Ecto neural progenitor cell (in vitro differentiated cells): ENCODE measurements at regions not wholly inside any gene's neighbourhood (a gene's known extent, or its start where the extent isn't known, plus 50 kb on each side); places are given as distances from the start of the nearest gene placed in this dataset.
A peak's percentile ranks its signal among the peaks of the same experiment; 100 is the strongest.

Experiments
- DNase-seq: peaks from one replicate; pipeline ENCODE4 v3.0.0-alpha.2; 2018; ENCODE audit warnings: low spot score

DNA sequence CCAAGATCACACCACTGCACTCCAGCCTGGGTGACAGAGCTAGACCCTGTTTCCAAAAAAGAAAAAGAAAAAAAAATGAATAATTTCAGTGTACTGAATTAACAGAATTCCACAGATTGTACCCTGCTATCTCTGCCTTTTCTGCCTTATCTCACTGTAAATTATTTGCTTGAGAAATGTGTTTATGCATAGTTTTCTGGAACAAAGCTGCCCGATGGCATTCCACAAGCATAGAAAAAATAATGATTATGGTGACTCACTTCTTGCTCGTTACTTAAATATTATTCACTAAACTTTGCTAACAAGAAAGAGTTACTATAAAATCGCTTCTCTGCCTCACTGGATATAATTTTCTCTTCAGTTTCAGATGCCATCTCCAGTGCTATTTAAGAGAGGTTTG, 88.7 kb upstream of the FAM169A start:
- no peak for DNase-seq

DNA sequence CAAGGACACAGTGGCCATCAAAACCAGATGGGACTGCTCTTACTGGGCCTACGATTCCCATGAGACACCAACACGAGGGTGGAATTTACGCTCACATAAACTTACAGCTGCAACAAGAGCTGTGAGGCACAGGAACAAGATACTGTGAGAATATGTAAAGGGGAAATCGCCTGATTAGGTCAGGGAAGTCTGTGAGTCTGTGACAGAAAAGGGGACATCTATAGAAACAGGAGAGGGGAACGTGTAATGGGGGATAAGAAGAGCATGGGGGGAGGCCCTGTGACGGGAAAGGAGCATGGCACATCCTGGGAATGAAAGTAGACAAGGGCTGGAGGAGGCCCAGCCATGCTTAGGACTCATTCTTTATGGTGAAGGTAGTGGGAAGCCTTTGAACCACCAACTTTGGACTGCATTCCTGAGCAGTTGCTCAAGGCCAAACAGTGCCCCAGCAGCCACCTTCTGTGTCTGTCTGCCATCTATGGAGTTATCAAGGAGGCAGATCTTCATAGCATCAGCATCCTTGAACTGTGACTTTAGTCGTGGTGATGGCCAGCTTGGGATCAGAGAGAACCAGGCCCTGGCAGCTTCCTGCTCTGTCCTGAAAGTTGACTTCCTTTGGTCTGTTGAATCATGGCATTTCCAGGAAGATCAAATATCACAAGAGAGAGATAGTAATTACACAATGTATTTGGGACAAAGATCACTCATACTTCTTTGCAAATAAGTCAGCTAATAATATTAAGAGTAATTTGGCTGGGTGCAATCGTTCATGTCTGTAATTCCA, 87.9 kb upstream of the FAM169A start:
- DNase-seq = no peak

DNA sequence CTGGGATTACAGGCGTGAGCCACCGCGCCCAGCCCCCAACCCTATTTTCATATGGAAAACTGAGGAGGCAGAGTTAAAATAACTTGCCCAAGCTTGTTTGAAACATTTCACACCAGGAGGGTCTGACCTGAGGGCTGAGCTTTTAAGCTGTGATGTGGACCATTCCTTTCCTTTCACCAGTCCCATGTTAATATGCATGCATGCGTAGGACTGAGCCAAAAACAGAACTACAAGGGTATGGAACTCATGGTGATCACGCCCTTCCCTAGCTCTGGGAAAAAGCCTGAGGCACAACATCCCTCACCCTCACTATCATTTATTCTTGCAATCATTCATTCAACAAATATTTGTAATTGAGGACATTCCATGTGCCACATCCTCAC, 87.4 kb upstream of the FAM169A start:
- no peak for DNase-seq

DNA sequence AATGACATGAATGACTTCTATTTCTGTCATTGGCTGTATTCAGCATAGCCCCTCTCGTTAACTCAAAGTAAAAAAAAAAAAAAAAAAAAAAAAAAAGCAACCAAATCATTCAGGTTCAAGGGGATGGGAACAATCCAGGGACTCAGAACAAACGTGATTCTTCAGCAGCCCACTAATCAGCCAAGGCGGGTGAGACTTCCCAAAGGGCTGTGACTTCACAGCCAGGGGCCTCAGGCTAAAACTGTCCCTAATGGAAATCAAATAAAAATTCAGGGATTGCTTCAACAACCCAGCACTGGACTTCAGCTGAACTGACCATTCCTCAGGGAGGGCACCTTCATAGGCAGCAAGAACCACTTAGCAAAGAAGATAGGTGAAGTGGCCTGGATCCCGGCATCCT, 86.2 kb upstream of the FAM169A start:
- no peak for DNase-seq

DNA sequence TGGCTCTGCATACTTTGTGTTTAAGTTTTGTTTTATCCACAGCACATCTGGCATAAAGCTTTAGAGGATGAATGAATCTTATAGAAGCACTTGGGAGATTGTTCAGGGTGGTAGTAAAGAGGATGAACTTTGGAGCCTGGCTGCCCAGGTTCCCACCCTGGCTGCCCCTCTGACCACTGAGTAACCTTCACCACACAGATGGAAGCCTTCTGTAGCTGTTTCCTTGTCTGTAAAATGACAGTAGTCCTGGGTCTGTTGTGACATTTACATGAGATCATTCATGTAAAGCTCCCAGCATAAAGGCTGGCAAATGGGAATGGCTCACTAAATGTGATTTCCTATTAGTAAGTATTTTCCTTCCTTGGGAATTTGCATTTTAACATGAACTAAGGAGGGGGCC, 85.7 kb upstream of the FAM169A start:
- no peak for DNase-seq

DNA sequence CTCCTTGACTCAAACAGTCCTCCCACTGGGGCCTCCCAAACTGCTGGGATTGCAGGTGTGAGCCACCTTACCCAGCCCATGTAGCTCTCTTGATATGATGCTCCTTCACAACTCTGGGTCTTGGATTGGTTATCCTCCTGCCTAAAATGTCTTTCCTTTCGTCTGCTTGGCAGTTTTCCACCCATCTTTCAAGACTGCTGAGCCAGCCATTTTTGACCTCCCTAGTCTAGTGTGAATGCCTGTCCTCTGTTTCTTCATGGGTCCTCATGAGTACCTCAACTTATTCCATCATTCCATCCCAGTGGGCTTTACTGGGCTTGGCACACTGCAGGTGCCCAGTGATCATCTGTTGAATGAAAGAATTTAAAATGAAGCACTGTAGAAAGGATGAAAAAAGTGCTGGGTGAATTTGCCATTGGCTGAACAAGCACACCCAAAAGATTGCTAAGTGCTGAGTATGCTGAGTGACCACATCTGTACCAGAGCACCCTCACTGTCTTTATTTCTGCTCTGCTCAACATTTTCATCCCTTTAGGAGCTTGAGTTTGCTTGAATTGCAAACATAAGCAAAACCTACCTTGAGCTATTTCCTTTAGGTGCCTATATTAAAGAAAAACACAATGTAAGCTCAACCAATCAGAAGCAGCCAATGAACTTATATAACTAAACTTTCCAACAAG, 84.8 kb upstream of the FAM169A start:
- DNase-seq = no peak

DNA sequence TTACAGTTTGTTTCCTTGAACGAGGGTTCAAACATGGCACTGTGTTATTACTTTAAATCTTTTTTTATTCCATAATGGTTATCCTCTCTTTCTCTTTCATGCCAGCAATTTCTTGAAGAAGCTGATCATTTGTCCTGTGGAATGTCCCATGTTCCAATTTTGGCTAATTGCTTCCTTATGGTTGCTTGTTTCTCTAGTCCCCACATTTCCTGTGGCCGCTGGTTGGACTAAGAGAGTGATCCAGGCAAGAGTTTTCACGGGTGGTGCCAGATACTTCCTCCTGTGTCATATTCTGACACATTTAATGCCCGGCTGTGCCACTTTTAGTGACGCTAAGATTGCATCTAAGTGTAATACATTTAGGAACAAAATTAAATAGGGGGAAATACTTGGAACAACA, 83.8 kb upstream of the FAM169A start:
- DNase-seq = no peak

DNA sequence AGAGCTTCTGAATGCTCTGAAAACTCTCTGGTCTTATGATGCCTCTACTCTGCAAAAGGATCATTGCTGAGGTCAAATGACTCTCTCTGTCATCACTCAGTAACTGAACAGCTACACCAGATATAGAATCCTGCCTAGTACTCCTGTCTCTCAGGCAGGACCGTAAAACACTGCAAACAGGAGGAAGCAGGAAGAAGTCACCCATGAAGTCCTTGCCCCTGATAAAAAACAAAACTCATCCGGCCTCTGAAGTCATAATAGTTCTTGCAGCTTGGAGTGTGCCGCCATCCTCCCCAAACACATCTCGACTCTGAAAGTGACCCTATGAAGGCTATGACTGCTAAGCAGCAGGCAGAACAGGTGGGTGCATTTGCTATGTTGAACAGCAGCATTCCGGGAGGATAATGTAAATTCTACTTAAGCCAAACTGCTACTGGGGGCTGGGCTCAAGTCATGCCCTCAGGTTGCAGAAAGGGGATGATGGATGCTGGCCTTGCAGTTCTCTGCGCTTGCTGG, 81.9 kb upstream of the FAM169A start:
- DNase-seq = no peak

DNA sequence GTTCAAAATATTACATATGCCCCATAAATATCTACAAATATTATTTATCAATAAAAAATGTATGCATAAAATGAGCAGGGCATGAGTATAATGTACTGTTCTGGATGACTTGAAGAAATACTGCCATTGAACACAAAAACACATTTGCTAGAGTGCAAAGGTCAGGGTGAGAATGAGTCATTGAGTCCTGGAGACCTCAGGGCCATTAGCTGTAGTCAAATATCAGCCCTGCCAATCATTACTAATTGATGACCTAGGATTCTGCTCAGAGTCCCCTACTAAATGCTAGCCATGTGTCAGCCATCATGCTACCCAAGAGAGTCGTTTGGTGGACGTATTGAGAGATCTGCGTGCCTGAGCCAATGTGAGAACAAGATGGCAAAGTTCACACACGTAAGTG, 80.3 kb upstream of the FAM169A start:
- no peak for DNase-seq

DNA sequence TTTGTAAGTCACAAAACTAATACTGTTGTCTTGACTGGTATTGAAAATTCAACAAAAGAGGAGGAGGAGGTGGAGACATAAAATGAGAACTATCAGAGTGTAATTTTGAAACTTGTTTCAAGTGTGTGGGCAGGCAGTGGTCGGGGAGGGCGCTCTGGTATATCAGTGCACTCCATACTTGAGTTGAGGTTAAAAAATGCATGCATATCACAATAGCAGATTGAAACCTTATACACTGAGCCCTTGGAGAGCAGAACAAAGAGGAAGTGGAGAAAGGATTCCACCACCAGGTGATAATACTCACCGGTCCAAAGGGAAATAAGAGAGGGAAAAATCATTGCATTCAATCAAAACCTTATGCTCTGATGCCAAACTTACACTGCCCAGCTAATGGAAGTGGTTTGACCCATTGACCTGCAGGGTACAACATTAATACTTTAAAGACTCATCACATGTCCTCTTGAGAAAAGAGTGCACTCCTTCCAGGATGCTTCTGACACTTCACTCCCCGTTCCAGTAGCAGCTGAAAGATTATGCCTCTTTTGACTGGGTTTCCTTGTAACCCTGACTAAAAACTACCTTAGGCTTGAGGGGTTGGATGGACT, 79.5 kb upstream of the FAM169A start:
- no peak for DNase-seq

DNA sequence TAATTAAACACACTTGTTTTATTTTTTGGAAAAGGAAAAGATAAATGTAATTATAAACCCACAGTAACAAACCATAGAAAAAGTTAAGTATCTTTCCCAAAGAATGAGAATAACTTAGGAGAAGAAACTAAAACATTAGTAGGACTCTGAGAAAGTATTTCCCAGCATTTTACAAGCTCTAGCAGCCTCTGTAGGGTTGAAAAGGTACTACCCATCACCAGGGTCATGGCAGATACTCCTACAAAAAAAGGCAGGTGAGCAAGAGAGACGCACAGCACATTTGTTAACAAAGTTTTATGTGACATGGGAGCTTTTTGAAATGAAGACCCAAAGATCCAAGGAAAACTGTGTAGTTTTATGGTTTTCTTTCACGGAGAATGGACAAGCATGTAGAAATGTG, 77.7 kb upstream of the FAM169A start:
- no peak for DNase-seq

DNA sequence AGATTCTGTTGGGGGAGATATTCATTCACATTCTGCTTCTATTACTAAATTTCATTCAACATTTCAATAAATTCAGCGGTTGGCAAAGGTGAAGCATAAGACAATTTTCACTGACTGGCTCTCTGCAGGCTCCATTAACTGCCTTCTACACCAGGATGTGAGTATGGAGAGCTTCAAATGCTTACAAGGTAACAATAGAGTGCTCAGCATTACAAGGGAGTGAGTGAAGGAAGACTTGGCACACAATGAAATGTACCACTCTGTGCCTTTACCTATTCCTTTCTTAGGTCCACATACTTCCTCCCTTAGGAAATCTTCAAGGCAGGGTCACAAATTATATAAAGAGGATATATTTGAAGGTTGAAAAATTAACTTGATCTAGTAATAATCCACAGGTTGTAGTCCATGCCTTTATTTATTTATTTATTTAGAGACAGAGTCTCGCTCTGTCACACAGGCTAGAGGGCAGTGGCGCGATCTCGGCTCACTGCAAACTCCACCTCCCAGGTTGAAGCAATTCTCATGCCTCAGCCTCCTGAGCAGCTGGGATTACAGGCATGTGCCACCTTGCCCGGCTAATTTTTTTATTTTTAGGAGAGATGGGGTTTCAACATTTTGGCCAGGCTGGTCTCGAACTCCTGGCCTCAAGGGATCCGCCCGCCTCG, 76.6 kb upstream of the FAM169A start:
- no peak for DNase-seq

DNA sequence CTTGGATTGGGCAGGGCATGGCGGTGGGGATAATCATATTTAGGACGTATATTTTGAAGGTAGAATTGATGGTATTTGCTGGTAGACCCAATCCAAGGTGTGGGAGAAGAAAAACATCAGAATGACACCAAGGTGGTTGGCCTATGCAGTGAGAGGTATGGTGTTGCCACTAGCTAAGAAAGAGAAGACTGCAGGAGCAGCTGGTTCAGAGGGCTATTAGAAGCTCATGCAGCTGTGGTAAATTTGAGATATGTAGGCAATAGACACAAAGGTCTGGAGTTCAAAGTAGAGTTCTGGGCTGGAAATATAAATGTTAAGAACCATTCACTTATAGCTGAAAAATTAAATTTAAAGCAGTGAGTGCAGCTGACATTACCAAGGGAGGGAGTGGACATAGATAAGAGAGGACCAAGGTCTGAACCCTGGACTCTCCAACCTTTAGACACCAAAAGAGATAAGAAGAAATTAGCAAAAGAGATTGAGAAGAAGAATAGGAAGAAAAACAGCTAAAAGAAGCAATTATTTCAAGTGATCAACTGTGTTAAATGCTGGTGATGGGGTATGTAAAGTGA, 74.7 kb upstream of the FAM169A start:
- DNase-seq = no peak

DNA sequence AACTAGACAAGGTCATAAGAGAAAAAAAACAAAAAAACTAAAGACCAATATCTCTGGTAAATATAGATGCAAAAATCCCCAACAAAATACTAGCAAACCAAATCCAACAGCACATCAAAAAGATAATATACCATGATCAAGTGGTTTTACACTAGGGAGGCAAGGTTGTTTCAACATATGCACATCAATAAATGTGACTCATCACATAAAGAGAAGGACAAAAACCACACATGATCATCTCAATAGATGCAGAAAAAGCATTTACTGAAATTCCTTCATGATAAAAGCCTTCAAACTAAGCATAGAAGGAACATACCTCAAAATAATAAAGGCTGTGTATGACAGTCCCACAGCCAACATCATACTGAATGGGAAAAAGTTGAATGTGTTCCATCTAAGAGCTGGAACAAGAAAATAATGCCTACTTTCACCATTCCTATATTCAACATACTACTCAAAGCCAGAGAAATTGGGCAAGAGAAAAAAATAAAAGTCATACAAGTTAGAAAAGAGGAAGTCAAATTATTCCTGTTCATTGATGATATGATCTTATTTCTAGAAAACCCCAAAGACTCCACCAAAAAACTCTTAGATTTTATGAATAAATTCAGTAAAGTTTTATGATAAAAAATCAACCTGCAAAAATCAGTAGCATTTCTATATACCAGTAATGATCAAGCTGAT, 72.2 kb upstream of the FAM169A start:
- DNase-seq = no peak

DNA sequence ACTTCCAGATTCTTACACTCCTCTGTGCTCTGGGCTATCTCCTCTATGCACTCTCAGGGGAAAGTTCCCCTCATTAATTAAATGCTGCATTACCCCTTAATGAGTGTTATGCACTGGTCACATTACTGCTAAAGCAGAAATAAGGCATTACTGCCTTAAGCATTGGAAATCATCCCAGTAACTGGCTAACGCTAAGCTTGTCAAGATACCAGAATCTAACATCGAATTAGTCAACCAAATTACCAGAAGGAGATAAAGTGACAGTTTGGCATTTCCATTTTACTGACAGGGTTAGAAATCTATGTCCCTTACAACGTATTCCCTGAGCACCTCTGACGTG, 69.5 kb upstream of the FAM169A start:
- no peak for DNase-seq

DNA sequence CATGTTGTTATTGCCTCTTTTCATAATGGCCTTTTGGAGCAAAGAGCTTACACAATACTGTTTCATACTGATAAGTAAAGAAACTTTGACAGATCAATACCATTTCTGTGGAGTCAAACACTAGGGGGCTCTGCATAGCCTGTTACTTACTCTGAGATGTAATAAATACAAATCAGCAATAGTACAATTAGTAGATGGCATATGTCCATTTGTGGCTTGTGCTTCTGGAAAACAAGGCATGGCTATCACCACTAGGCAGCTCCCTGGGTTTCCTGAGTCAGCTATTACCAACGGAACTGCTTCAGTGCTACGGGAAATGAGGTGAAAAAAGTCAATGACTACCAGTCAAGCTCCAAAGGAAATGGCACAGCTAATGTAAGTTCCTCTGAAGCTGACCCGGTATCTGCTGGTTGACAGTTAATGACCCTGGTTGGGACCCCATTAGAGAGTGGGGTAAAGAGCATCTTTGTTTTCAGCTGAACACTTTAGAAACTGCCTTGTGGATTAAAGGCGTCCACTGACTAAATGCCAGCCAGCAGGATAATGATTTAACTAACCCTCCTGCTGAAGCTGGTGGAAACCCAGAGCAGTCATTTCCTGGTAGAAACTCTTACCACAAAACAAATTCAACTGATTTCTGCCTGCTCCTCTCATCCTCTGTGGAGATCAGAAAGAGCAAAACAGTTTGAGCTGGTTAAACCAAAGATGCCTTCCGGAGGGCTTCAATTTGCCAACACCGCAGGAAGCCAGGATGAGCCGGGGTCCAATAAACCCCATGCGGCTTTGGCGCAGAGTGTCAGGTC, 69.0 kb upstream of the FAM169A start:
- peak; percentile 53 for DNase-seq

DNA sequence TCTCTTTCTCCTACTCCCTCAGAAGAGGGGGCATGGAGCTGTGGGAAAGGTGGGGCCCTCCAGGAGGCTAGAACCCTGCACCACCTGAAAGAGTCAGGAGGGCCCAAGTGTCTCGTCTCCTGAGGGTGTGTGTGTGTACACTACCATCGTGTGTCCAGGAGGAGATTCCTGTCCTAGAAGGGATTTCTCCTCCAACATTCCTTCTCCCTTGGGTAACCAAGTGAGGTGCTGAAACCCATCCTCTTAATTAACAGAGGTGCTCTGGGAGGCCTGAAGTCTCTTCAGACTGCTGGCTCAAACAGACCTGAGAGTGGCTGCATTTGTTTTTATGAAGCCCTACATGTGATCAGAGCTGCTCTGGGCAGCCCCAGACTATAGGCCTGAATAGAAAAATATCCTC, 61.1 kb upstream of the FAM169A start:
- no peak for DNase-seq

DNA sequence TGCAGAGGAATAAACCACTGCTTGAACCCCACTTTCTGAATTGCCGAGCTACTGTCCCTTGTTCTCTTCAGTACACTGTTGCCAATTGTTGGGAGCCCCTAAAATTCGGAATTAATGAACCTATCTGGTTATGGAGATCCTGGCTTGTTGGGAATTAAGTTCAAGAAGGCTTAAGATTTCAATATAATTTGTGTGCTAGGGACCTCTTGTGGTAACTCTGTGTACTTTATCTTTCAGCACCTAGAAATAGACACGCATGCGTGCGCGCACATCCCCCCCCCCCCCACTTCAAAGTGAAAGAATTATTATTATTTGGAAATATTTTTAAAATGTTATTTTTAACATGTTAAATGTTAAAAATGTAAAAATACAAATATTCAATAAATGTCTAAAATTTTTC, 53.3 kb upstream of the FAM169A start:
- DNase-seq = no peak

DNA sequence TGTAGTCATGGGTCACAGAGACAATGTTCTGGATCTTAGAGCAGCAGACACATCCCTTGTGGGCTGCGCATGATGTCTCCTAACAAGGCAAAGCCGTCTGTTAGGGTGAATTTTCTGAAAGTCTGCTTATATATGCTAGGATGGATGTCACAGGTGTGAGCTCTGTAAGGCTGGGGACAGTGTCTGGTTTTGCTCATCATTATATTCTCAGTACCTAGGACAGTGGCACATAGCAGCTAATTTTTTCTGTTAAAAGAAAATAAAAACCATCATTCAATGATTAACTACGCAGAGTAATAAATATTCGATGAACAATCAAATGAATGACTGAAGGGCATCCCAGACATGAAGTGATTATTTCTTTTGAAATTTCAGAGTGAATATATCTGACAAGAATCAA, 52.9 kb upstream of the FAM169A start:
- no peak for DNase-seq

DNA sequence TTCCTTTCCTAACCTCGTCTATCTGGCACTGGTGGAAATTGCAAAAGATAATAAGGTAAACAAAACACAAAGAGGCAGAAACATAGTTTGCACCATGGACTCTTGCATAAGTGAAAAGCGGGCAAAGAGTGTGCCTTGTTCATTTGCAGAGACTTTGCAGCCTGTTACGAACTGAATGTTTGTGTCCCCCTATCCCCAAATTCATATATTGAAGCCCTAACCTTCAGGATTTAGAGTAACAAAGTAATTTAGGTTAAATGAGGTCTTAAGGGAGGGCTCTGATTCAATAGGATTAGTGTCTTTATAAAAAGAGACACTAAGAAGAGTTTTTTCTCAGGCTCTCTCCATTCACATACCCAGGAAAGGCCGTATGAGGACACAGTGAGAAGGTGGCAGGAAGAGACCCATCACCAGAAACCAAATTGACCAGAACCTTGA, 52.1 kb upstream of the FAM169A start:
- no peak for DNase-seq
